GM12878 (cell line): ENCODE measurements at regions not wholly inside any gene's neighbourhood (a gene's known extent, or its start where the extent isn't known, plus 50 kb on each side); places are given as distances from the start of the nearest gene placed in this dataset.
A peak's percentile ranks its signal among the peaks of the same experiment; 100 is the strongest.

ENCODE experiments used
- ATAC-seq: fragments of 200-7000 bp; cut with Tn5 transposase; 3 replicates; pipeline ENCODE4 v1.9.1; 2020; ENCODE audit warnings: mild to moderate bottlenecking, moderate library complexity
- BruUV-seq: library from RNA; stranded (reverse); fragments of 400-500 nt; replicated peaks from 2 replicates; lab custom pipeline; 2021; lab: Mats Ljungman, UMichigan
- CTCF ChIA-PET: fragments of 300-600 bp; sonication (Branson Sonifier 250); formaldehyde crosslinking; extraction: SDS; loops from one replicate; lab custom pipeline; 2021; ENCODE audit warnings: inconsistent platforms; lab: Yijun Ruan, JAX
- POLR2A ChIA-PET: fragments of 350-600 bp; formaldehyde crosslinking; extraction: SDS; loops from one replicate; lab custom pipeline; 2021; ENCODE audit warnings: inconsistent platforms; lab: Charles Lee
- RAD21 ChIA-PET: fragments of 300-600 bp; sonication (Branson Sonifier 250); formaldehyde crosslinking; loops from one replicate; lab custom pipeline; 2023; ENCODE audit warnings: antibody characterized with exemption; ENCODE audit not compliant: unreplicated experiment; lab: Charles Lee
- SMC1A ChIA-PET: fragments of 300-600 bp; sonication (Branson Sonifier 250); formaldehyde crosslinking; loops from one replicate; lab custom pipeline; 2023; ENCODE audit not compliant: unreplicated experiment, uncharacterized antibody; lab: Charles Lee
- DNase-seq: peaks from one replicate; pipeline ENCODE4 v3.0.0-alpha.2; 2011; ENCODE audit warnings: low read depth, low spot score
- FAIRE-seq: peaks from 3 replicates; lab custom pipeline; 2011; peaks lifted over from hg19 to GRCh38; lab: Jason Lieb, UNC
- H2AFZ ChIP-seq: 2 replicates; pipeline ENCODE4 v1.6.0; 2011; ENCODE audit warnings: low read depth, low read length, control low read depth; ENCODE audit not compliant: control insufficient read depth
- H3K27ac ChIP-seq: 2 replicates; pipeline ENCODE4 v1.5.1; 2011; ENCODE audit warnings: control low read depth; ENCODE audit not compliant: control insufficient read depth, insufficient read depth
- H3K27me3 ChIP-seq, 2 experiments: replicated peaks in 1 of 2; 2 replicates each; pipeline versions ENCODE4 v1.6.0 to v1.6.1; 2011; ENCODE audit warnings: low read length in 1 of 2; ENCODE audit not compliant: control insufficient read depth in 2 of 2, insufficient read depth in 2 of 2
- H3K36me3 ChIP-seq, 2 experiments: 2 replicates each; pipeline ENCODE4 v1.5.1; 2011; ENCODE audit warnings: low read length in 1 of 2; ENCODE audit not compliant: control insufficient read depth in 2 of 2, insufficient read depth in 2 of 2
- H3K4me1 ChIP-seq: 2 replicates; pipeline ENCODE4 v1.6.1; 2011; ENCODE audit warnings: mild to moderate bottlenecking, low read length, moderate library complexity, mixed read lengths; ENCODE audit not compliant: control insufficient read depth, insufficient read depth
- H3K4me2 ChIP-seq: 2 replicates; pipeline ENCODE4 v1.6.0; 2011; ENCODE audit warnings: control low read depth; ENCODE audit not compliant: control insufficient read depth, insufficient read depth
- H3K4me3 ChIP-seq: fragments of 200-600 bp; sonication (generic); 2 replicates; pipeline ENCODE4 v1.5.1; 2016
- H3K79me2 ChIP-seq: 2 replicates; pipeline ENCODE4 v1.6.0; 2011; ENCODE audit warnings: low read length; ENCODE audit not compliant: control insufficient read depth, insufficient read depth
- H3K9ac ChIP-seq: 2 replicates; pipeline ENCODE4 v1.8.0; 2011; ENCODE audit warnings: low read length, control low read depth, mixed read lengths; ENCODE audit not compliant: control insufficient read depth, insufficient read depth
- H3K9me3 ChIP-seq: replicated peaks from 3 replicates; pipeline ENCODE4 v1.5.1; 2011; ENCODE audit warnings: mild to moderate bottlenecking, low read length; ENCODE audit not compliant: control insufficient read depth, insufficient read depth
- H4K20me1 ChIP-seq: 2 replicates; pipeline ENCODE4 v1.6.0; 2011; ENCODE audit not compliant: control insufficient read depth, insufficient read depth
- ATF7 ChIP-seq: fragments of 450-650 bp; IDR thresholded peaks from 2 replicates; pipeline ENCODE4 v1.6.1; 2016; ENCODE audit warnings: low read depth, mild to moderate bottlenecking
- CHD1 ChIP-seq: IDR thresholded peaks from 2 replicates; pipeline ENCODE4 v1.6.1; 2012; ENCODE audit warnings: low read depth, low read length, improper control_type of control experiment
- GATAD2B ChIP-seq: fragments of 450-650 bp; conservative IDR thresholded peaks from 2 replicates; pipeline ENCODE4 v1.6.1; 2017; ENCODE audit warnings: low read depth, mild to moderate bottlenecking, moderate library complexity
- IKZF1 ChIP-seq: fragments of 450-650 bp; conservative IDR thresholded peaks from 2 replicates; pipeline ENCODE4 v1.6.1; 2017; ENCODE audit warnings: antibody characterized with exemption, mild to moderate bottlenecking
- JUNB ChIP-seq: IDR thresholded peaks from 2 replicates; pipeline ENCODE4 v1.6.1; 2016; ENCODE audit warnings: antibody characterized with exemption, mild to moderate bottlenecking
- MLLT1 ChIP-seq: fragments of 450-650 bp; IDR thresholded peaks from 2 replicates; pipeline ENCODE4 v1.6.1; 2016; ENCODE audit warnings: mild to moderate bottlenecking
- MTA2 ChIP-seq: fragments of 450-650 bp; IDR thresholded peaks from 2 replicates; pipeline ENCODE4 v1.6.1; 2016; ENCODE audit warnings: low read depth, mild to moderate bottlenecking, moderate library complexity
- SPI1 ChIP-seq: IDR thresholded peaks from 2 replicates; pipeline ENCODE4 v1.6.1; 2011; ENCODE audit warnings: low read depth, mild to moderate bottlenecking, low read length, moderate library complexity, borderline replicate concordance; ENCODE audit not compliant: insufficient read depth
- TAF1 ChIP-seq: IDR thresholded peaks from 2 replicates; pipeline ENCODE4 v1.6.1; 2011; ENCODE audit warnings: mild to moderate bottlenecking, low read depth, low read length, borderline replicate concordance
- ZZZ3 ChIP-seq: IDR thresholded peaks from 2 replicates; pipeline ENCODE4 v1.6.1; 2011; ENCODE audit warnings: low read depth; ENCODE audit not compliant: control insufficient read depth, insufficient read length
- whole genome bisulfite sequencing: methylation state at CpG from one replicate; pipeline ENCODE4 v1.1.6; 2016; ENCODE audit warnings: low lambda C conversion rate; ENCODE audit not compliant: insufficient replicate concordance, insufficient coverage; ENCODE audit errors: missing lambda C conversion rate; 5-methylcytosine and 5-hydroxymethylcytosine counted together
- in situ Hi-C: fragments of 300-500 bp; cut with MboI; formaldehyde crosslinking; loops from 9 replicates; pipeline ENCODE4 v1.14.3; 2018; ENCODE audit warnings: mixed read lengths
- intact Hi-C: fragments of 100-400 bp; cut with micrococcal nuclease; formaldehyde crosslinking; loops from one replicate; pipeline ENCODE4 v1.14.2; 2022; ENCODE audit not compliant: unreplicated experiment
- TF ChIP-seq, protein P1 (sequence below): fragments of 450-650 bp; IDR thresholded peaks from 2 replicates; pipeline ENCODE4 v1.6.1; 2016; ENCODE audit warnings: mild to moderate bottlenecking
- TF ChIP-seq, protein P2 (sequence below): fragments of 450-650 bp; IDR thresholded peaks from 2 replicates; pipeline ENCODE4 v1.6.1; 2017; ENCODE audit warnings: mild to moderate bottlenecking
- TF ChIP-seq, protein P3 (sequence below): fragments of 450-650 bp; IDR thresholded peaks from 2 replicates; pipeline ENCODE4 v1.6.1; 2017; ENCODE audit warnings: borderline replicate concordance

DNA sequence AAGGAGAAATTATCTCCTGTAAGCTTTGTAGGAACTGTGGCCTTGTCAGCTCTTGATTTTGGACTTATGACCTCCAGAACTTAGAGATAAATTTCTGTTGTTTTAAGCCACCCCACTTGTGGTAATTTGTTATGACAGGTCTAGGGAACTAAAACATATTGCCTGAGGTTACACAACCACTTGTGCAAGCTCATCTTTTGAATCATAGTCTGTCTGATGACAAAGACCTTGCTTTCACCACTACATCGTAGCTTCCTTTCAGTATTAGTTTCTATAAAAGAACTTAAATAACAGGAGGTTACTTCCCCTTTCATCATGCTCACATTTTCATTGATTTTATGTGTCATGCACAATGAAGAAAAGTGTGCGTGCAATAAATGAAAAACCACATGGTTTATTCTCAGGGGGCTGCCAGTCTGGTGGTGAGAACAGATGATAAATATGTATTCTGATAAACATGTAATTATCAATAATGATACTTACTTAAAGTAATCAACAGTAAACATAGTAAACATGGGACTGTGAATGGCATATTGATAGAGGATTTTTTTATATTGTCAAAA is 690.0 kb upstream of the HS3ST1 start (continued):
- TF ChIP-seq, protein P1, sequence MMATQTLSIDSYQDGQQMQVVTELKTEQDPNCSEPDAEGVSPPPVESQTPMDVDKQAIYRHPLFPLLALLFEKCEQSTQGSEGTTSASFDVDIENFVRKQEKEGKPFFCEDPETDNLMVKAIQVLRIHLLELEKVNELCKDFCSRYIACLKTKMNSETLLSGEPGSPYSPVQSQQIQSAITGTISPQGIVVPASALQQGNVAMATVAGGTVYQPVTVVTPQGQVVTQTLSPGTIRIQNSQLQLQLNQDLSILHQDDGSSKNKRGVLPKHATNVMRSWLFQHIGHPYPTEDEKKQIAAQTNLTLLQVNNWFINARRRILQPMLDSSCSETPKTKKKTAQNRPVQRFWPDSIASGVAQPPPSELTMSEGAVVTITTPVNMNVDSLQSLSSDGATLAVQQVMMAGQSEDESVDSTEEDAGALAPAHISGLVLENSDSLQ, result 0 out of 2 replicates have a peak, but pooled peaks have one; percentile 7
- TF ChIP-seq ATF7 (peak; percentile 21; the same call in 1 of the 2 replicates), MTA2 (peak; percentile 38; the same call in 1 of the 2 replicates), JUNB (0 out of 2 replicates have a peak, but pooled peaks have one; percentile 11), IKZF1 (0 out of 2 replicates have a peak, but pooled peaks have one; percentile 28), CHD1 (no peak), SPI1 (no peak)
- TF ChIP-seq, protein P2, sequence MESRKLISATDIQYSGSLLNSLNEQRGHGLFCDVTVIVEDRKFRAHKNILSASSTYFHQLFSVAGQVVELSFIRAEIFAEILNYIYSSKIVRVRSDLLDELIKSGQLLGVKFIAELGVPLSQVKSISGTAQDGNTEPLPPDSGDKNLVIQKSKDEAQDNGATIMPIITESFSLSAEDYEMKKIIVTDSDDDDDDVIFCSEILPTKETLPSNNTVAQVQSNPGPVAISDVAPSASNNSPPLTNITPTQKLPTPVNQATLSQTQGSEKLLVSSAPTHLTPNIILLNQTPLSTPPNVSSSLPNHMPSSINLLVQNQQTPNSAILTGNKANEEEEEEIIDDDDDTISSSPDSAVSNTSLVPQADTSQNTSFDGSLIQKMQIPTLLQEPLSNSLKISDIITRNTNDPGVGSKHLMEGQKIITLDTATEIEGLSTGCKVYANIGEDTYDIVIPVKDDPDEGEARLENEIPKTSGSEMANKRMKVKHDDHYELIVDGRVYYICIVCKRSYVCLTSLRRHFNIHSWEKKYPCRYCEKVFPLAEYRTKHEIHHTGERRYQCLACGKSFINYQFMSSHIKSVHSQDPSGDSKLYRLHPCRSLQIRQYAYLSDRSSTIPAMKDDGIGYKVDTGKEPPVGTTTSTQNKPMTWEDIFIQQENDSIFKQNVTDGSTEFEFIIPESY, result no peak
- TF ChIP-seq, all 136 proteins: peak for 13

GRCh38 chr4:12116009-12116552 is 687.4 kb upstream of the HS3ST1 start:
- ChIA-PET POLR2A (no interaction called here), CTCF (no interaction called here), SMC1A (interaction anchor here (1.0 kb wide), 1 partner anchor 21 kb away, joined by 3 read pairs; no protein-coding TSS in a partner anchor), RAD21 (no interaction called here)
- Histone ChIP-seq H4K20me1 (no peaks in the 10 kb centered on the region), H3K4me1 (no peaks in the 10 kb centered on the region), H3K27ac (no peak overlapping the region), H3K9ac (no peak overlapping the region), H3K4me3 (no peak overlapping the region), H3K36me3 (no peaks in the 10 kb centered on the region), H3K9me3 (no peaks in the 10 kb centered on the region), H3K79me2 (no peaks in the 10 kb centered on the region), H3K27me3 (no peaks in the 10 kb centered on the region), H2AFZ (no peak overlapping the region), H3K4me2 (no peak overlapping the region)
- ATAC-seq (no peak), FAIRE-seq (no peak), DNase-seq (no peak)
- in situ Hi-C loops, result no loop called here
- intact Hi-C loops, result no loop called here
- WGBS, result 29% methylated on average over 3 of the region's 3 CpGs
- BruUV-seq, result no TSS peak
- TF ChIP-seq GATAD2B (no peak), MLLT1 (no peak), ZZZ3 (no peak), TAF1 (no peak), JUNB (no peak)
- TF ChIP-seq, protein P3, sequence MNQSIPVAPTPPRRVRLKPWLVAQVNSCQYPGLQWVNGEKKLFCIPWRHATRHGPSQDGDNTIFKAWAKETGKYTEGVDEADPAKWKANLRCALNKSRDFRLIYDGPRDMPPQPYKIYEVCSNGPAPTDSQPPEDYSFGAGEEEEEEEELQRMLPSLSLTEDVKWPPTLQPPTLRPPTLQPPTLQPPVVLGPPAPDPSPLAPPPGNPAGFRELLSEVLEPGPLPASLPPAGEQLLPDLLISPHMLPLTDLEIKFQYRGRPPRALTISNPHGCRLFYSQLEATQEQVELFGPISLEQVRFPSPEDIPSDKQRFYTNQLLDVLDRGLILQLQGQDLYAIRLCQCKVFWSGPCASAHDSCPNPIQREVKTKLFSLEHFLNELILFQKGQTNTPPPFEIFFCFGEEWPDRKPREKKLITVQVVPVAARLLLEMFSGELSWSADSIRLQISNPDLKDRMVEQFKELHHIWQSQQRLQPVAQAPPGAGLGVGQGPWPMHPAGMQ, result no peak
